K562 (cell line): ENCODE measurements at regions not wholly inside any gene's neighbourhood (a gene's known extent, or its start where the extent isn't known, plus 50 kb on each side); places are given as distances from the start of the nearest gene placed in this dataset.

Experiments
- ELK1 ChIP-seq: sonication (generic); formaldehyde crosslinking; IDR thresholded peaks from 2 replicates; pipeline ENCODE4 v1.8.1; 2022; ENCODE audit warnings: missing genetic modification reagents
- GMEB1 ChIP-seq: fragments of 250-450 bp; sonication (Bioruptor Pico); IDR thresholded peaks from 2 replicates; pipeline ENCODE4 v1.4.0; 2020; ENCODE audit warnings: mild to moderate bottlenecking
- GTF2A2 ChIP-seq: IDR thresholded peaks from 2 replicates; pipeline ENCODE4 v1.6.1; 2016; ENCODE audit warnings: mild to moderate bottlenecking, missing genetic modification characterization, missing compliant biosample characterization
- GTF2B ChIP-seq: IDR thresholded peaks from 2 replicates; pipeline ENCODE4 v1.6.1; 2011; ENCODE audit not compliant: insufficient read length; ENCODE audit errors: extremely low read depth
- KDM1A ChIP-seq, 2 experiments: fragments of 450-650 bp; IDR thresholded peaks; 2 replicates each; pipeline ENCODE4 v1.6.1; 2016; ENCODE audit warnings: mild to moderate bottlenecking in 2 of 2
- KLF10 ChIP-seq: fragments of 250-450 bp; sonication (Bioruptor Pico); IDR thresholded peaks from 2 replicates; pipeline ENCODE4 v1.6.1; 2021; ENCODE audit warnings: matching md5 sums
- MEF2D ChIP-seq: conservative IDR thresholded peaks from 2 replicates; pipeline ENCODE4 v1.6.1; 2016; ENCODE audit warnings: low read depth, missing genetic modification characterization, missing compliant biosample characterization
- NR0B1 ChIP-seq: fragments of 450-650 bp; IDR thresholded peaks from one replicate; pipeline ENCODE4 v1.6.1; 2018; ENCODE audit warnings: mild to moderate bottlenecking, moderate library complexity; ENCODE audit not compliant: partially characterized antibody
- NR2C1 ChIP-seq, 2 experiments: fragments of 450-650 bp; IDR thresholded peaks; 2 replicates each; pipeline ENCODE4 v1.6.1; 2017; ENCODE audit warnings: mild to moderate bottlenecking in 2 of 2, antibody characterized with exemption in 1 of 2, inconsistent platforms in 1 of 2, missing compliant biosample characterization in 1 of 2, missing genetic modification characterization in 1 of 2
- PREB ChIP-seq: sonication (generic); formaldehyde crosslinking; IDR thresholded peaks from 2 replicates; pipeline ENCODE4 v1.8.1; 2023; ENCODE audit warnings: mild to moderate bottlenecking, missing genetic modification reagents
- RREB1 ChIP-seq: fragments of 250-450 bp; sonication (Bioruptor Pico); IDR thresholded peaks from 2 replicates; pipeline ENCODE4 v1.4.0; 2020
- RUNX1 ChIP-seq: sonication (generic); IDR thresholded peaks from 2 replicates; pipeline ENCODE4 v1.6.1; 2016; ENCODE audit warnings: antibody characterized with exemption, low read depth
- SNRNP70 ChIP-seq: fragments of 200-400 bp; formaldehyde crosslinking; optimal IDR thresholded peaks from 2 replicates; pipeline ENCODE3; 2017; ENCODE audit warnings: low read depth, low read length
- SRSF1 ChIP-seq: fragments of 200-400 bp; formaldehyde crosslinking; IDR thresholded peaks from 2 replicates; pipeline ENCODE4 v1.6.1; 2017; ENCODE audit warnings: mild to moderate bottlenecking, low read depth, low read length, moderate library complexity
- ZNF395 ChIP-seq: fragments of 200-800 bp; sonication (Bioruptor generic); IDR thresholded peaks from 2 replicates; pipeline ENCODE4 v1.6.1; 2017; ENCODE audit warnings: missing genetic modification characterization, missing compliant biosample characterization

GRCh38 chr1:100816049-100816448 lies 78.6 kb downstream of the EXTL2 start (continued):
- TF ChIP-seq RREB1 (CRISPR knock-in tag) = no peak
- no peak for TF ChIP-seq KLF10 (CRISPR knock-in tag)
- TF ChIP-seq ELK1 (CRISPR knock-in tag) = no peak
- no peak for TF ChIP-seq RUNX1
- TF ChIP-seq KDM1A (IDR thresholded peaks at IDR 0.05) = peak; percentile 10 to 14; a peak in 1 of 4 replicates
- no peak for TF ChIP-seq GTF2A2 (tag)
- TF ChIP-seq PREB (CRISPR knock-in tag) = no peak
- TF ChIP-seq NR2C1 (IDR thresholded peaks at IDR 0.05) = no peak
- no peak for TF ChIP-seq NR2C1 (tag; IDR thresholded peaks at IDR 0.05)
- TF ChIP-seq GTF2B = no peak
- no peak for TF ChIP-seq MEF2D (tag)
- 0 out of 2 replicates have a peak, but pooled peaks have one; percentile 29 for TF ChIP-seq ZNF395 (CRISPR knock-in tag)
- TF ChIP-seq GMEB1 (CRISPR knock-in tag) = no peak
- no peak for TF ChIP-seq NR0B1
- no peak for TF ChIP-seq SNRNP70
- TF ChIP-seq SRSF1 = no peak
